ENCODE measurements at regions not wholly inside any gene's neighbourhood (a gene's known extent, or its start where the extent isn't known, plus 50 kb on each side); places are given as distances from the start of the nearest gene placed in this dataset.

- TF ChIP-seq CTCF (IDR thresholded peaks at IDR 0.05): no peak
- TF ChIP-seq POLR2AphosphoS5 (IDR thresholded peaks at IDR 0.05): no peak
Observed at GRCh38 chr1:90309806-90310205, 314.9 kb downstream of the ZNF326 start.

Measured in breast epithelium (tissue), 3 donors.